Astrocyte (in vitro differentiated cells and primary cell): ENCODE measurements at regions not wholly inside any gene's neighbourhood (a gene's known extent, or its start where the extent isn't known, plus 50 kb on each side); places are given as distances from the start of the nearest gene placed in this dataset.

Source experiments
- DNase-seq: peaks from one replicate; pipeline ENCODE4 v3.0.0-alpha.2; 2010; ENCODE audit warnings: low read depth
- FAIRE-seq: peaks from 2 replicates; lab custom pipeline; 2011; peaks lifted over from hg19 to GRCh38; lab: Jason Lieb, UNC
- H2AFZ ChIP-seq: 2 replicates; pipeline ENCODE4 v1.6.0; 2012; ENCODE audit warnings: low read depth, low read length, inconsistent platforms
- H3K27ac ChIP-seq: 2 replicates; pipeline ENCODE4 v1.5.1; 2011; ENCODE audit warnings: low read depth, low read length, inconsistent platforms
- H3K27me3 ChIP-seq: 2 replicates; pipeline ENCODE4 v1.6.0; 2011; ENCODE audit warnings: low read length, inconsistent platforms; ENCODE audit not compliant: insufficient read depth
- H3K36me3 ChIP-seq: 2 replicates; pipeline ENCODE4 v1.5.1; 2011; ENCODE audit warnings: low read length, inconsistent platforms; ENCODE audit not compliant: insufficient read depth
- H3K4me1 ChIP-seq: 2 replicates; pipeline ENCODE4 v1.5.1; 2011; ENCODE audit warnings: low read length, inconsistent platforms; ENCODE audit not compliant: insufficient read depth
- H3K4me2 ChIP-seq: 2 replicates; pipeline ENCODE4 v1.6.0; 2012; ENCODE audit warnings: low read length, inconsistent platforms
- H3K4me3 ChIP-seq: 2 replicates; pipeline ENCODE4 v1.5.1; 2011; ENCODE audit warnings: low read depth, mild to moderate bottlenecking, low read length, inconsistent platforms; ENCODE audit not compliant: insufficient read depth
- H3K79me2 ChIP-seq: 2 replicates; pipeline ENCODE4 v1.6.0; 2012; ENCODE audit warnings: mild to moderate bottlenecking, low read length, inconsistent platforms; ENCODE audit not compliant: insufficient read depth
- H3K9ac ChIP-seq: 2 replicates; pipeline ENCODE4 v1.6.0; 2012; ENCODE audit warnings: mild to moderate bottlenecking, low read length, inconsistent platforms
- H3K9me3 ChIP-seq: 2 replicates; pipeline ENCODE4 v1.5.1; 2012; ENCODE audit warnings: low read depth, mild to moderate bottlenecking, low read length, inconsistent platforms; ENCODE audit not compliant: insufficient read depth
- H4K20me1 ChIP-seq: 2 replicates; pipeline ENCODE4 v1.6.0; 2012; ENCODE audit warnings: low read length, inconsistent platforms; ENCODE audit not compliant: insufficient read depth
- H3K27ac Mint-ChIP-seq: one replicate; pipeline ENCODE4 v1.8.0; 2021; ENCODE audit warnings: mild to moderate bottlenecking, mixed read lengths; ENCODE audit not compliant: unreplicated experiment
- H3K27me3 Mint-ChIP-seq: one replicate; pipeline ENCODE4 v1.8.0; 2021; ENCODE audit warnings: low read depth, mixed read lengths; ENCODE audit not compliant: unreplicated experiment
- H3K36me3 Mint-ChIP-seq: one replicate; pipeline ENCODE4 v1.8.0; 2021; ENCODE audit warnings: low read depth, mixed read lengths; ENCODE audit not compliant: unreplicated experiment
- H3K4me1 Mint-ChIP-seq: one replicate; pipeline ENCODE4 v1.8.0; 2021; ENCODE audit warnings: low read depth, mixed read lengths; ENCODE audit not compliant: unreplicated experiment
- H3K4me3 Mint-ChIP-seq: one replicate; pipeline ENCODE4 v1.8.0; 2021; ENCODE audit warnings: mild to moderate bottlenecking, moderate library complexity, mixed read lengths; ENCODE audit not compliant: unreplicated experiment
- H3K9me3 Mint-ChIP-seq: one replicate; pipeline ENCODE4 v1.8.0; 2021; ENCODE audit warnings: mild to moderate bottlenecking, mixed read lengths; ENCODE audit not compliant: unreplicated experiment
- CTCF ChIP-seq: IDR thresholded peaks from 2 replicates; pipeline ENCODE4 v1.5.1; 2011; ENCODE audit warnings: low read depth, mild to moderate bottlenecking, inconsistent platforms, low read length, moderate library complexity; ENCODE audit not compliant: insufficient read depth
- EZH2 ChIP-seq: IDR thresholded peaks from 2 replicates; pipeline ENCODE4 v1.6.1; 2012; ENCODE audit warnings: mild to moderate bottlenecking, low read length, inconsistent platforms; ENCODE audit not compliant: insufficient read depth

GRCh38 chr7:12154119-12154518 is 57.0 kb upstream of the TMEM106B start:
- Mint-ChIP-seq H3K27ac (no peak overlapping the region), H3K4me3 (no peak overlapping the region), H3K9me3 (no peaks in the 10 kb centered on the region), H3K36me3 (no peaks in the 10 kb centered on the region), H3K27me3 (no peaks in the 10 kb centered on the region), H3K4me1 (no peaks in the 10 kb centered on the region)
- no peaks in the 10 kb centered on the region for H4K20me1 ChIP-seq
- TF ChIP-seq EZH2 = no peak
- TF ChIP-seq CTCF = no peak
- H3K79me2 ChIP-seq = no peaks in the 10 kb centered on the region
- H2AFZ ChIP-seq = no peak overlapping the region
- no peaks in the 10 kb centered on the region for H3K27me3 ChIP-seq
- no peaks in the 10 kb centered on the region for H3K9me3 ChIP-seq
- no peaks in the 10 kb centered on the region for H3K4me1 ChIP-seq
- no peak for FAIRE-seq
- no peaks in the 10 kb centered on the region for H3K36me3 ChIP-seq
- H3K9ac ChIP-seq = no peak overlapping the region
- no peak overlapping the region for H3K27ac ChIP-seq
- DNase-seq = no peak
- no peak overlapping the region for H3K4me3 ChIP-seq
- H3K4me2 ChIP-seq = no peak overlapping the region

GRCh38 chr7:12157517-12157916 is 53.6 kb upstream of the TMEM106B start:
- no peak overlapping the region for H3K4me2 ChIP-seq
- H3K27me3 Mint-ChIP-seq = no peaks in the 10 kb centered on the region
- no peaks in the 10 kb centered on the region for H3K9me3 ChIP-seq

More at GRCh38 chr7:12157517-12157916, 53.6 kb upstream of the TMEM106B start:
- Mint-ChIP-seq H3K36me3 (no peaks in the 10 kb centered on the region), H3K4me1 (peaks cover 4% of the 10 kb centered on the region), H3K27ac (no peak overlapping the region), H3K4me3 (no peak overlapping the region), H3K9me3 (no peaks in the 10 kb centered on the region)
- TF ChIP-seq CTCF (no peak), EZH2 (no peak)
- no peak overlapping the region for H3K9ac ChIP-seq
- DNase-seq (no peak), FAIRE-seq (no peak)
- H3K27me3 ChIP-seq = no peaks in the 10 kb centered on the region
- no peak overlapping the region for H2AFZ ChIP-seq
- no peaks in the 10 kb centered on the region for H4K20me1 ChIP-seq
- H3K4me3 ChIP-seq = no peak overlapping the region
- no peaks in the 10 kb centered on the region for H3K36me3 ChIP-seq
- H3K27ac ChIP-seq = no peak overlapping the region
- H3K79me2 ChIP-seq = no peaks in the 10 kb centered on the region
- peaks cover 6% of the 10 kb centered on the region for H3K4me1 ChIP-seq
